ENCODE measurements at regions not wholly inside any gene's neighbourhood (a gene's known extent, or its start where the extent isn't known, plus 50 kb on each side); places are given as distances from the start of the nearest gene placed in this dataset.

DNA sequence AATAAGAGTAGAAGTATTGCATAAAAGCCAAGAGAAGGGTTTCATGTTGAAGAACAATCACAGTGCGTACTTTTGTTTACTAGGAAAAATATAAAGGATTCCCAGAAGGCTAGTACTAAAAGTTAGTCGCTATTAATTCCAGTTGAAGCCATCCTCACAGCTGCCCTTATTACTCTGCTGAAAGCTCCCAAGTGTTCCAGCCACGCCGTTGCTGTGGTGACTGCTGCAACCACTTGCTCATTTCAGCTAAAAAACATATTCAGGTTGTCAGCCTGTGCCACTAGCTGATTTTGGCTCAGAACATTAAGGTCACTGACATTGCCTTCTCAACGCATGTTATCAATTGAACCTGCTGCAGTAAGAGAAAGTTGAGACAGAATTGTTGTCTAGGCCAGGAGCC, 87.1 kb upstream of the FNDC3A start:
- no peak for DNase-seq

DNA sequence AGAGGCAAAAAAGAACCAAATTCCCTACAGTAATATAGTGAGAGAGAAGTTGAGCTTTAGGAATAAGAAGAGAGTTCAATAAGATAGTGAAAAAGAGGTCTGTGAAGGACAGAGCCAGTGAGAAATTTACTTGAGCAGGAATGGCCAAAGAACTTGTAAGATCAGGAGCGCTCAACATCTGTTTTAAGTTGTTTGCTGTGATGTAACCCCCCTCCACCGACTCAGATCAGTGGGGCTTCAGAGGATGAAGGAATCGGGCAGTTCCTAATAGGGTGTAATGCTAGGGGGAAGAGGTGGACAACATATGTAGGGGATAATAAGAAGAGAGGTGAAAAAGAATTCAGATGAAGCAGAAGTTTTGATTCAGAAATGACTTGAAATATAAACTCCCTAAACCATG, 85.3 kb upstream of the FNDC3A start:
- DNase-seq, result no peak

DNA sequence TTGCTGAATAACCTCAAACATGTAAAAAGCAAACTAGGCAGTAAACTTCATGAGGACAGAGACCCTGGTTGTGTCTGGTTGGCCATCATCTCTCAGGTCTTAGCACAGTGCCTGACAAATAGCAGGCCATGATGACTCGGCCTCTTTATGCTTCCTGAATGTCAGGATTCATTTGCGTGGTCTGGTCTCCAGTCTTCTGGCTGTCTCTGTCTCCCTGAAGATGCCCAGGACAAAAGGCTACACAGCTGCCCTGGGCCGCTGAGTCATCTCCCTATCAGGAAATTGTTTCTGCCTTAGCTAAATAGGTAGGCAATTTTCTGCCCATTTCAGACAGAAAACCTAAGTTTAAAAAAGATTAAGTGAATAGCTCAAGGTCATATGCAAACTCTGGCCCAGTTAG, 84.1 kb upstream of the FNDC3A start:
- DNase-seq, result no peak

DNA sequence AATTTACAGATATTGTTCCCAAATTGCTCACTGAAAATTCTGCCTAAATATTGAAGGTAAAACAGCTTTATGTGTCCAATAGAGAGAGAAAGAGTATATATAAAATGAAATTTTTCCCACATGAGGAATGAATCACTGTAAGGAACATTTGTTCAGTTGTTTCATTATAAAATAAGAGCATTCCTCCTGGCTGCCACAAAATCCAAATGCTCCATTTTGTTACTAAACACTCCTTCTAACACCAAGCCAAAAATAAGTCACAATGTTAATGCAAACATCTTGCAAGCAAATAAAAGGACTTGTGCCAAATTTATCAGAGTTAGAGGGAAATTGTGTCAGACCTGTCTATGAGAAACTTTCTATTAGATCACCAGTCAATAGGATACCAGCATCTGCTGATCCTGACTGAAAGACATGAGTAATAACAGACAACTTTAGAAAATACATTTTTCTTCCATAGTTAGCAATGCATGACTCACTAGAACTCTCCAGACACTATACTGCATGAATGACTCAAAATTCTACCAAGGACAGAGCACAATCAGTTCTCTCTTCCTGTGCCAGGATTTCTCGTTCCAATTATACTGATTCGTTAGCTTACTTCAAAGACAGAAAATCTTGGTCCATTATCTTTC, 83.5 kb upstream of the FNDC3A start:
- no peak for DNase-seq

DNA sequence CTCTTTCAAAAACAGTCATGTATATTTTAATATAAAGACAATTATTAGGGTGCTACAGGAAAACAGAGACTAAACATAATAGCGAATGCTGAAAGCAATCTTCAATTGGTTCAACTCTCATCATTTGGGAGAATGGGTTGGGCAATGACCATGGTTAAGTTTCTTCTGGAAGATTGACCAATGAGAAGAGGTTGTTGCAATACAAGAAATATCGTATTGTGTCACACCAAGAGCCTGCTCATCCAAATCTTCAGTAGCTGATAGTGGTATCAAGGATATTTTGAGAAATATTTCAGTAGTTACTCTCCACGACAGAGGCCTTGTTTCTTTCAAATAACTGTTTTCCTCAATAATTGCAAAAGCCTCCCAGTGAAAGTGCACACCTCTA, 83.0 kb upstream of the FNDC3A start:
- no peak for DNase-seq

DNA sequence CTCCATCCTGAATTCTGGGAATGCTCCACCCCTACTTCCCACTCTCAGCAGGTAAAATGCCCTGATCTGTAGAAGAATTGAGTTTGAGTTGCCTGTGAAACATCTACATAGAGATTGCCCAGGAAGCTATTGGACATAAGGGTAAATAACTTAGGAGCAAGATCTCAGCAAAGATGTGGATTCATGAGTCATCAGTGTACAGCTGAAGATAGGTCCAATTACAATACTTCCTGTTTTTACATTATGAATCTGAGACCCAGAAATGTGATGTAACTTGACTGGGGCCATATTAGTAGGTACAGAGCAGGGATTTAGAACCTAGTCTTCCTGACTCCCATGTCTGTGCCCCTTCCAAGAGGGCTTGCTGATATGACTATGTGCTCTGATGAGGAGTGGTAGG, 79.4 kb upstream of the FNDC3A start:
- DNase-seq, result no peak

DNA sequence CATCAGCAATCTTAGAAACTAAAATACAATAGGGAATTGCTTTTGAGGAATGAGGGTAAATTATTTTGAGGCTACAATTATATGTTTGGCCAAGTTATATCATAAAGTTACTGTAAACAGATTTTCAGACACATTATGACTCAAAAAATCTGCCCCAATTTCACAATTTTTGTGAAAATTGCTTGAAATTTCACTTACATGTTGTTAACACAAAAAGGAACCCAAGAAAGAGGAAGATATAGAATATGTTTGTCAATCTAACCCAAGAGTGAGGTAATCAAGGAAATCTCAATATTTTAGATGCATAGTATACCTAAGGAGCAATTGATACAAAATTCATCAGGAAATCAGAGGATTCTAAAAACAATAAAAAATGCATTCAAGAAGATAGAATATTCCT, 73.9 kb upstream of the FNDC3A start:
- DNase-seq, result no peak

DNA sequence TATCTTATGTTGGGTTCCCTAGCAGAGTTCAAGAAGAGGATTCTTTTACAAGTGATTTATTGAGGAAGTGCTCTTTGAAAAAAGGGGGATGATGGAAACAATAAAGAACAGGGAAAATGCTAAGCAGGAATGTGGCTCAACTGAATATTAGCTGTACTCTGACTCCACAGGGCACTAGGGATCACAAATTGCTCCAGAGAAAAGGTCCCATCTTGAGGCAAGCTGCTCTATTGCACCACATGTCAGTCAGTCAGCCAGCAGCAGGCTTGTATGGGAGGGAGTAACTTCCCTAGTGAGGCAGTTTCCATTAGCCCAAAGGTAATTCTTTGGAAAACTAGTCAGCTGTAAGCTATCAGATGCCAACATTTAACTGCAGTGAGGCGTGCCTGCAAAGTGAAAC, 73.3 kb upstream of the FNDC3A start:
- no peak for DNase-seq

DNA sequence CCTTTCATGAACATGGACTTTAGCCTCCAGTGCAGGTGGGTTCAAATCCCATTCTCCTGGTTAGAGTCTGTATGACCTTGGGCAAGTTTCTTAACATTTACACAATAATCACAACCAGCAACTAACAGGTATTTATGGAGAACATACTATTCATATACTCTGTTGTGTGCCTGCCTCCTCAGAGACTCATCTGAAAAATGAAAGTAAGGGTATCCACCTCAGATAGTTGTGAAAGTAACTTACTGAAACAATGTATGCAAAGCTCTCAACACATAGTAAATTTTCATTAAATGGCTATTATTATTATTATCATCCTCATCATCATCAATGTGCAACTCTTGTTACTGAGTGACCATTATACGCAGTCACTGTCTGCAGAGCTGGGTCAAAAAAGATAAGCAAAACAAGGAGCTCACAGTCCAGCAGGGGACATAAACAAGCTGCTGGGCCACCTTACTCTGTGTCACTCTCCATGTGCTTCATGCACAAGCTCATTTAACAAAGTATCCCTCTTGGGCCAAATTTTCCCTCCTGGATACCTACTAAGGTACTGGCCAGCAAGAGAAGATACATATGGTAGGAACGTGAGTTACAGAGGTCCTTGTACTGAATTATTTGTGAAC, 70.9 kb upstream of the FNDC3A start:
- no peak for DNase-seq

DNA sequence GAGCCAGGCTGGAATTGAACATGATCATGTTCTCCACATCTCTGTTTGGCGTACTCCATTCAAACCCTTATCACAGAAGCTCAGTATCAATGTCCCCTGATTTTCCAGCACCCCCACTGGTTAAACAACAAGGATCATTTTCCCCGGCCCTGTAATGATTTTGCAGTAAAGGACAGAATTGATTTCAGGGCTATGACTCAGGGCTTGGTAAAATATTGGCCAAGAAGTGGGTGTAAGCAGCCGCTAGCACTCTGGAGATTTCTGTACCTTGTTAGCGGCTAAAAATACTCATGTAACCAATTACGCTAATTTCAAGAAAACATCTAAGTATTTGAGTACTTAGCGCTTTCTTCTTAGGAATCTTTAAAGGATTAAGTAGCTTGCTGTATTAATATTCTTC, 69.5 kb upstream of the FNDC3A start:
- DNase-seq, result no peak

DNA sequence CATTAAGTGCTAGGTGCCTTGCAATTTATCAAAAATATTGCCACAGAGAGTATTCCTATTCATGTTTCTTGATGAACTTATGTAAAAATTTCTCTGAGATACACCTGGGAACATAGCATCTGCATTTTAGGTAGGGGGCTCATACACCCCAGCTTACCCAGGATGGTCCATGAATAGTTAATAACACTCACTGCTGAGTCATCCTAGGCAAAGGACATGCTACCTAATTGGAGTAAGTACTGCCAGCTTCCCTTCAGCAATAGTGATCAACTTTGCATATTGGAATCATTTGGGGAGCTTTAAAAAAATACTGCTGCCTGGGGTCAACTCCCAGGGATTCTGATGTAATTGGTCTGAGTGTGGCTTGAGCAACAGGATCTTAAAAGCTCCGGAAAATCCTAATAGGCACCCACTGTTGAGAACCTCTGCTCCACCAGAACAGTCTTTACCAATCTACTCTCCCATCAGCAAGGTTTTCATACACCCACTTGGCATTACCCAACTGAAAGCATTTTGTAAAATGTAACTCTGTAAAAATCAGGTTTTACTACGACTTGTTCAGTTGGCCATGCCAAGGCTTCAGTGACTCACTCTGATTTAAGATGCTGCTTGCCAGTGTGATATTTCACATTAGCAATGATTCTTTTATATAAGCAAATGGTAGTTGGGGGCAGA, 67.2 kb upstream of the FNDC3A start:
- DNase-seq, result no peak

DNA sequence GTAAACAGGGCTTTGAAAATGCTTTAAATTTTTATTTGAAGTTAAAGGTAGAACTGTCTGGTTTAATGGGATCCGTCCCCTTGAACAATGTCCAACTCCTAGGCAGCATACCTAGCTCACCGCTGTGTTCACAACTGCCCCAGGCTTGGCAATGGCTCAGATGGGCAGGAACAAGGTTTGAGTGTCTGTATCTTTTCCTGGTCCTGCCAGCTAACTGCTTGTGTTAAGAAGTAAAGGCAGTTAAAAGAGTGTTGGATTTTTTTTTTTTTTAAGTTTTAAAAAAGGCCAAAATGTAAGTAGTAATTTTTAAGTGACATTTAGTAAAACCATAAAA, 66.7 kb upstream of the FNDC3A start:
- DNase-seq, result no peak

DNA sequence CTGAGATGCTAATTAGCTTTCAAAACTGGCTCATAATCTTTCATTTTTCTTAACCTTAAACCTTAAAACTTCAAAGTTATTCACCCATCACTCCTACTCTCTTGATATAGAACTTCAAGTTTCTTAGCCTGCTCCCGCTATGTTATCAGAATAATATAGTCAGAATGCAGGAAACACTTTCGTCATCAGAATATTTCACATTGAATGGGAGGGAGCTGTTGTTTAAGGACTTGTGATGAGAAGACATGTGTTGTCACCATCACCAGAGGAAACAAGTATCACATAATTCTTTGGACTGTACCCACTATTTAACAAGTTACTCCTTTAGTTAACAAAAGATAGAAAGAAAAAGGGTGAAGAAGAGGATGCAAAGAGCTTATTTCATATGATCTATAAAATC, 65.0 kb upstream of the FNDC3A start:
- DNase-seq, result no peak

DNA sequence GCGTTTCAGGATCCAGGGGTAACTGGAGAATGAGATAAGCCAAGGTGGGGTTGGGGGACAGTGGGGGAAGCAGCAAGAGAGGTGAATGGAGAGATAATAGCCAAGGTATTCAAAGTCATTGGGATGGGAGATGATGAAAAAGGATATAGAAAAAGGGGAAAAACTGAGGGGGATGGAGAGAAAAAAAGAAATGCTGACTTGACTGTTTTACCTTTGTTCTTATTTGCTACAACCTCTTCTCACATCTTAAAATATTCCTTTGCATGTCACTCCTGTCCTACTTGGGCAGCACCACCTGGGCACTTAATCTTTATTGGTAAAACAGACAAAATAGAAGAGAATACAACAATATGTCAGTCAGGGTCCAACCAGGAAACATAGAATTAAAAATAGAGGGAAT, 56.0 kb upstream of the FNDC3A start:
- DNase-seq, result no peak

DNA sequence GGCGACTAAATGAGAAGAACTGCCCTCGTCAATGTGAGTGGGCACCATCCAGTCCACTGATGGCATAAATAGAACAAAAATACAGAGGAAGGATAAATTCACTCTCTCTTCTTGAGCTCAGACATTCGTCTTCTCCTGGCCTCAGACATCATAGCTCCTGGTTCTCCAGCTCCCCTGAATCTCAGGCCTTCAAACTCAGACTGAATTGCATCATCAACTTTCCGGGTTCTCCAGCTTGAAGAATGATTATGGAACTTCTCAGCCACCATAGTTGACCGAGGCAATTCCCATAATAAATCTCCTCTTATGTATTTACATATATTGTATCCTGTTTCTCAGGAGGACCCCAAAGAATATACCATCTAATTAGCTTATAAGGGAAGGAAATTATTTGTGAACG, 55.0 kb upstream of the FNDC3A start:
- no peak for DNase-seq

DNA sequence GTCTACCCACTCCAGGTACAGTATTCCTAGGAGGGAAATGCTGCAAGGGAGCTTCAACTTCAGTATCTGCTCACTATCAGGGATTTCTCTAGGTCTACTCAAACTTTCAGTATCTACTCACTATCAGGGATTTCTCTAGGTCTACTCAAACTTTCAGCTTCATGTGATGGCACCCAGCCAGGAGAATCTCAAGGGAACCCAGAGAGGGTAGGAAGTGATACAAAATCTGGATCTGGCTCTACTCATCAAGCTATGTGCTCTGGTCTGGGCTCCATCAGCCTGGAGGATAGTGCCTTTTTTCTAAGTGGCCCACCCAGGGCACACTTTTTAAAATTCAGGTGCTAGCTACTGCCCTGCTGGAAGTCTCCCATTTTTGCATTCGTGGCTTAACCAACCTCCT, 52.3 kb upstream of the FNDC3A start:
- no peak for DNase-seq

DNA sequence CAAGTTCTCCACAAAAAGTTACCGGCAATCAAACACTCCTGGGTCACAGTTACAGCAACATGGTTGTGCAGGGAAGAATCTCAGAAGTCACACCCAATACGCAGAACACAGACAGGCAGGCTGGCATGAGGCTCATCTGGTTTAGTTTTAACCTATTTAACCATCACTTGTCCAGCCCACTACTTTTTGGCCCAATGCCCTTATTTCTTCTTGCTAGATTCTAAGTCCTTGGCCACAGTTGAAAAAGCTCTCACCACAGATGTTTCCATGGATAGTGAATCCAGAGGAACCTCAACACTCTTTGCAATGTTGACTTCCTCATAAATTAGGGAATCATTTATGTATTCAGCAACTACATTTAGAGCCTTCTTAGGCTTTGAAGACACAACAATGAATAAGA, 50.7 kb upstream of the FNDC3A start:
- no peak for DNase-seq
